H9 (cell line): ENCODE measurements at regions not wholly inside any gene's neighbourhood (a gene's known extent, or its start where the extent isn't known, plus 50 kb on each side); places are given as distances from the start of the nearest gene placed in this dataset.

Experiments
- DNase-seq: peaks from one replicate; pipeline ENCODE4 v3.0.0-alpha.2; 2017
- H2AFZ ChIP-seq: one replicate; pipeline ENCODE4 v1.6.1; 2013; ENCODE audit warnings: mild to moderate bottlenecking, low read length, control low read depth, moderate library complexity
- H2AK5ac ChIP-seq: 2 replicates; pipeline ENCODE4 v1.6.1; 2013; ENCODE audit warnings: low read length, control low read depth, mixed read lengths; ENCODE audit not compliant: insufficient read length
- H2BK120ac ChIP-seq: one replicate; pipeline ENCODE4 v1.6.1; 2013; ENCODE audit warnings: low read depth, mild to moderate bottlenecking, low read length, control low read depth, inconsistent platforms; ENCODE audit not compliant: poor library complexity, severe bottlenecking
- H2BK12ac ChIP-seq: 2 replicates; pipeline ENCODE4 v1.6.1; 2013; ENCODE audit warnings: low read length, control low read depth, mixed read lengths, low read depth; ENCODE audit not compliant: insufficient read length
- H2BK15ac ChIP-seq: 2 replicates; pipeline ENCODE4 v1.6.1; 2013; ENCODE audit warnings: low read depth, low read length, control low read depth
- H2BK20ac ChIP-seq: one replicate; pipeline ENCODE4 v1.6.1; 2013; ENCODE audit warnings: low read depth, mild to moderate bottlenecking, low read length, control low read depth, inconsistent platforms; ENCODE audit not compliant: poor library complexity, severe bottlenecking
- H2BK5ac ChIP-seq: 2 replicates; pipeline ENCODE4 v1.6.1; 2013; ENCODE audit warnings: low read length, control low read depth, mixed read lengths; ENCODE audit not compliant: insufficient read length
- H3K14ac ChIP-seq: 2 replicates; pipeline ENCODE4 v1.6.1; 2013; ENCODE audit warnings: low read length, control low read depth; ENCODE audit not compliant: insufficient read depth
- H3K18ac ChIP-seq: 2 replicates; pipeline ENCODE4 v1.6.1; 2013; ENCODE audit warnings: low read depth, mild to moderate bottlenecking, mixed read lengths, low read length, control low read depth; ENCODE audit not compliant: insufficient read length
- H3K23ac ChIP-seq: 2 replicates; pipeline ENCODE4 v1.6.1; 2013; ENCODE audit warnings: low read length, control low read depth, mixed read lengths, low read depth; ENCODE audit not compliant: insufficient read length
- H3K23me2 ChIP-seq: 2 replicates; pipeline ENCODE4 v1.6.1; 2013; ENCODE audit warnings: low read depth, mild to moderate bottlenecking, mixed read lengths, low read length, control low read depth; ENCODE audit not compliant: insufficient read length, poor library complexity, severe bottlenecking
- H3K27ac ChIP-seq: 2 replicates; pipeline ENCODE4 v1.5.1; 2013; ENCODE audit warnings: low read length, control low read depth, mixed read lengths, low read depth; ENCODE audit not compliant: insufficient read length
- H3K27me3 ChIP-seq: 2 replicates; pipeline ENCODE4 v1.6.1; 2013; ENCODE audit warnings: low read length, control low read depth, inconsistent platforms; ENCODE audit not compliant: insufficient read depth
- H3K4ac ChIP-seq: 2 replicates; pipeline ENCODE4 v1.6.1; 2013; ENCODE audit warnings: low read depth, mild to moderate bottlenecking, control low read depth, inconsistent platforms, low read length, moderate library complexity
- H3K4me1 ChIP-seq: 2 replicates; pipeline ENCODE4 v1.6.1; 2013; ENCODE audit warnings: low read length, control low read depth, inconsistent platforms; ENCODE audit not compliant: insufficient read depth
- H3K4me2 ChIP-seq: 2 replicates; pipeline ENCODE4 v1.6.1; 2013; ENCODE audit warnings: low read length, control low read depth, mixed read lengths; ENCODE audit not compliant: insufficient read length, insufficient read depth
- H3K56ac ChIP-seq: 2 replicates; pipeline ENCODE4 v1.6.1; 2013; ENCODE audit warnings: low read depth, mild to moderate bottlenecking, mixed read lengths, low read length, control low read depth; ENCODE audit not compliant: insufficient read length
- H3K79me1 ChIP-seq: 2 replicates; pipeline ENCODE4 v1.6.1; 2013; ENCODE audit warnings: low read depth, mild to moderate bottlenecking, moderate library complexity, low read length, control low read depth, inconsistent platforms; ENCODE audit not compliant: insufficient read depth, poor library complexity, severe bottlenecking
- H3K79me2 ChIP-seq: 2 replicates; pipeline ENCODE4 v1.6.1; 2013; ENCODE audit warnings: low read length, control low read depth, inconsistent platforms; ENCODE audit not compliant: insufficient read depth
- H3K9ac ChIP-seq: 2 replicates; pipeline ENCODE4 v1.6.1; 2013; ENCODE audit warnings: low read length, control low read depth, mixed read lengths; ENCODE audit not compliant: insufficient read length; ENCODE audit errors: extremely low read depth
- H3K9me3 ChIP-seq: one replicate; pipeline ENCODE4 v1.6.1; 2013; ENCODE audit warnings: low read depth, low read length, inconsistent platforms; ENCODE audit not compliant: control insufficient read depth
- H3T11ph ChIP-seq: one replicate; pipeline ENCODE4 v1.6.1; 2013; ENCODE audit warnings: mild to moderate bottlenecking, low read length, control low read depth, inconsistent platforms
- H4K20me1 ChIP-seq: one replicate; pipeline ENCODE4 v1.6.1; 2013; ENCODE audit not compliant: control insufficient read depth, insufficient read length, insufficient read depth
- H4K5ac ChIP-seq: 2 replicates; pipeline ENCODE4 v1.6.1; 2013; ENCODE audit warnings: low read depth, mild to moderate bottlenecking, mixed read lengths, low read length, control low read depth; ENCODE audit not compliant: insufficient read length
- H4K8ac ChIP-seq: replicated peaks from 2 replicates; pipeline ENCODE4 v1.6.1; 2013; ENCODE audit warnings: low read length, control low read depth, mixed read lengths, low read depth; ENCODE audit not compliant: insufficient read length
- H4K91ac ChIP-seq: 2 replicates; pipeline ENCODE4 v1.6.1; 2013; ENCODE audit warnings: low read depth, mild to moderate bottlenecking, moderate library complexity, mixed read lengths, low read length, control low read depth; ENCODE audit not compliant: insufficient read length
- H3K27ac Mint-ChIP-seq, 3 experiments: 2 replicates in 2 of 3; 3 replicates in 1 of 3; pipeline ENCODE4 v1.8.0; 2020 to 2021; ENCODE audit warnings: mixed read lengths in 3 of 3, mild to moderate bottlenecking in 1 of 3, moderate library complexity in 1 of 3
- H3K27me3 Mint-ChIP-seq: 2 replicates; pipeline ENCODE4 v1.8.0; 2021; ENCODE audit warnings: low read depth, mild to moderate bottlenecking, moderate library complexity, mixed read lengths
- H3K36me3 Mint-ChIP-seq, 3 experiments: 2 replicates in 2 of 3; 3 replicates in 1 of 3; pipeline ENCODE4 v1.8.0; 2020 to 2021; ENCODE audit warnings: low read depth in 3 of 3, mixed read lengths in 3 of 3; ENCODE audit not compliant: insufficient read depth in 1 of 3
- H3K4me1 Mint-ChIP-seq, 2 experiments: 2 replicates each; pipeline ENCODE4 v1.8.0; 2020; ENCODE audit warnings: mixed read lengths in 2 of 2
- H3K4me3 Mint-ChIP-seq, 2 experiments: 2 replicates in 1 of 2; 3 replicates in 1 of 2; pipeline ENCODE4 v1.8.0; 2020 to 2021; ENCODE audit warnings: mild to moderate bottlenecking in 2 of 2, mixed read lengths in 2 of 2, moderate library complexity in 1 of 2
- H3K9me3 Mint-ChIP-seq, 2 experiments: 2 replicates in 1 of 2; 3 replicates in 1 of 2; pipeline ENCODE4 v1.8.0; 2020; ENCODE audit warnings: mild to moderate bottlenecking in 2 of 2, mixed read lengths in 2 of 2, moderate library complexity in 1 of 2
- CTCF ChIP-seq: fragments of 200-600 bp; sonication (generic); conservative IDR thresholded peaks from 3 replicates; pipeline ENCODE4 v1.8.0; 2021; ENCODE audit warnings: antibody characterized with exemption, mild to moderate bottlenecking
- WGBS: extraction: QIAGEN DNeasy Blood & Tissue Kit; methylation state at CpG from one replicate; pipeline ENCODE4 v1.1.7; 2013; ENCODE audit warnings: missing lambda C conversion rate, low lambda C conversion rate, mixed read lengths; ENCODE audit not compliant: insufficient read length; ENCODE audit errors: extremely low coverage; 5-methylcytosine and 5-hydroxymethylcytosine counted together

GRCh38 chr16:31700530-31701388 lies 172.8 kb upstream of the ZNF267 start:
- Histone ChIP-seq H4K8ac (no peak overlapping the region), H2BK120ac (no peak overlapping the region), H4K91ac (no peak overlapping the region), H3K4ac (no peak overlapping the region), H3K27me3 (no peaks in the 10 kb centered on the region), H3K9me3 (no peaks in the 10 kb centered on the region), H2AFZ (no peak overlapping the region), H4K5ac (no peak overlapping the region), H2AK5ac (no peak overlapping the region), H3K18ac (no peak overlapping the region), H3K4me2 (peak overlapping the region; percentile 91), H3T11ph (no peak overlapping the region), H3K9ac (peak overlapping the region; percentile 78), H2BK15ac (no peak overlapping the region), H3K4me1 (no peaks in the 10 kb centered on the region), H4K20me1 (no peaks in the 10 kb centered on the region), H3K79me2 (peaks cover 6% of the 10 kb centered on the region; the same call in 1 of the 2 replicates), H3K27ac (no peak overlapping the region), H3K79me1 (peaks cover 3% of the 10 kb centered on the region), H2BK12ac (no peak overlapping the region), H3K23ac (no peak overlapping the region), H2BK5ac (no peak overlapping the region), H3K14ac (peak overlapping the region; percentile 58), H3K56ac (no peak overlapping the region), H3K23me2 (peaks cover 4% of the 10 kb centered on the region), H2BK20ac (no peak overlapping the region)
- WGBS, result no CpG with 5 or more reads among the region's 56 CpGs
- H3K4me3 Mint-ChIP-seq, result peak overlapping the region; percentile 86 to 89
- peak overlapping the region in 2 of 3 experiments; percentile 73 to 94; a peak in 2 of 7 replicates for H3K27ac Mint-ChIP-seq
- DNase-seq, result no peak
- H3K36me3 Mint-ChIP-seq, result peaks cover 24 to 31% (median 29%) of the 10 kb centered on the region in 3 experiments
- H3K9me3 Mint-ChIP-seq, result no peaks in the 10 kb centered on the region; a peak in 1 of 5 replicates
- peak; percentile 25; the same call in 2 of the 3 replicates for TF ChIP-seq CTCF
- peaks cover 4% of the 10 kb centered on the region for H3K27me3 Mint-ChIP-seq
- H3K4me1 Mint-ChIP-seq, result peaks cover 9% of the 10 kb centered on the region in 2 experiments
